NCI-H2171 treated with DMSO at 0.1 percent for 48 hours (cell line): ENCODE measurements at regions not wholly inside any gene's neighbourhood (a gene's known extent, or its start where the extent isn't known, plus 50 kb on each side); places are given as distances from the start of the nearest gene placed in this dataset.
"Not testable (repeated sequence)": the region's sequence is repeated elsewhere in the genome, so short reads cannot be mapped to it uniquely, and the experiment has no call there.

ENCODE experiments used
- DNase-seq: peaks from one replicate; lab custom pipeline; 2025; lab: John Stamatoyannopoulos, UW

- no peak for DNase-seq
Observed at GRCh38 chrX:47776292-47777006, 60.3 kb upstream of the ZNF81 start.

- no peak for DNase-seq
Observed at GRCh38 chrX:47772764-47773163, 63.9 kb upstream of the ZNF81 start.

- DNase-seq: no peak
Observed at GRCh38 chrX:47771473-47771872, 65.2 kb upstream of the ZNF81 start.

- not testable (repeated sequence) for DNase-seq
Observed at GRCh38 chrX:47762826-47763225, 73.9 kb upstream of the ZNF81 start.

GRCh38 chrX:47752685-47753084, 84.0 kb upstream of the ZNF81 start:
- DNase-seq: no peak

GRCh38 chrX:47751670-47752069, 85.0 kb upstream of the ZNF81 start:
- peak; percentile 2 for DNase-seq

- no peak for DNase-seq
Observed at GRCh38 chrX:47749185-47749967, 87.3 kb upstream of the ZNF81 start.

- DNase-seq: no peak
Observed at GRCh38 chrX:47748576-47748975, 88.1 kb upstream of the ZNF81 start.

GRCh38 chrX:47746446-47746845, 87.5 kb upstream of the UXT start:
- DNase-seq: no peak

- no peak for DNase-seq
Observed at GRCh38 chrX:47745416-47745815, 86.4 kb upstream of the UXT start.

- DNase-seq: no peak
Observed at GRCh38 chrX:47743504-47743903, 84.5 kb upstream of the UXT start.

- DNase-seq: not testable (repeated sequence)
Observed at GRCh38 chrX:47738870-47739269, 79.9 kb upstream of the UXT start.

GRCh38 chrX:47723689-47724088, 64.7 kb upstream of the UXT start:
- no peak for DNase-seq

GRCh38 chrX:47723083-47723482, 64.1 kb upstream of the UXT start:
- no peak for DNase-seq

- DNase-seq: no peak
Observed at GRCh38 chrX:47722260-47722659, 63.3 kb upstream of the UXT start.

GRCh38 chrX:47715078-47715477, 56.1 kb upstream of the UXT start:
- not testable (repeated sequence) for DNase-seq

- not testable (repeated sequence) for DNase-seq
Observed at GRCh38 chrX:47712675-47713074, 53.7 kb upstream of the UXT start.

- no peak for DNase-seq
Observed at GRCh38 chrX:47710252-47710651, 51.3 kb upstream of the UXT start.
